PC-3 (cell line): ENCODE measurements at regions not wholly inside any gene's neighbourhood (a gene's known extent, or its start where the extent isn't known, plus 50 kb on each side); places are given as distances from the start of the nearest gene placed in this dataset.

ENCODE experiments used
- ATAC-seq: fragments of 200-7000 bp; cut with Tn5 transposase; 2 replicates; pipeline ENCODE4 v1.9.1; 2020; ENCODE audit warnings: mild to moderate bottlenecking, moderate library complexity
- BruUV-seq: library from RNA; stranded (reverse); fragments of 400-500 nt; replicated peaks from 2 replicates; lab custom pipeline; 2021; lab: Mats Ljungman, UMichigan
- CTCF ChIA-PET: fragments of 300-600 bp; sonication (Branson Sonifier 250); formaldehyde crosslinking; loops from one replicate; lab custom pipeline; 2022; ENCODE audit warnings: antibody characterized with exemption; lab: Charles Lee
- POLR2A ChIA-PET: fragments of 300-600 bp; sonication (Branson Sonifier 250); formaldehyde crosslinking; loops from one replicate; lab custom pipeline; 2022; ENCODE audit warnings: antibody characterized with exemption; ENCODE audit not compliant: unreplicated experiment; lab: Charles Lee
- DNase-seq: peaks from one replicate; pipeline ENCODE4 v3.0.0-alpha.2; 2015
- H2AFZ ChIP-seq: fragments of 300-600 bp; sonication (generic); 2 replicates; pipeline ENCODE4 v1.6.0; 2016; ENCODE audit warnings: antibody characterized with exemption, low read length
- H3F3A ChIP-seq: fragments of 300-600 bp; sonication (generic); one replicate; pipeline ENCODE4 v1.6.0; 2017; ENCODE audit warnings: antibody characterized with exemption, low read length, control low read depth, mild to moderate bottlenecking; ENCODE audit not compliant: unreplicated experiment
- H3K27ac ChIP-seq: fragments of 300-600 bp; sonication (generic); 2 replicates; pipeline ENCODE4 v1.5.1; 2016; ENCODE audit warnings: mild to moderate bottlenecking, low read length
- H3K27me3 ChIP-seq: fragments of 300-600 bp; sonication (generic); 2 replicates; pipeline ENCODE4 v1.6.1; 2016; ENCODE audit warnings: low read length, mixed read lengths
- H3K36me3 ChIP-seq: fragments of 300-600 bp; sonication (generic); 2 replicates; pipeline ENCODE4 v1.6.1; 2016; ENCODE audit warnings: low read depth, mixed run types, low read length, mixed read lengths
- H3K4me1 ChIP-seq: fragments of 300-600 bp; sonication (generic); 2 replicates; pipeline ENCODE4 v1.5.1; 2016; ENCODE audit warnings: low read length; ENCODE audit not compliant: insufficient read depth
- H3K4me2 ChIP-seq: fragments of 300-600 bp; sonication (generic); 2 replicates; pipeline ENCODE4 v1.6.0; 2016; ENCODE audit warnings: low read length
- H3K4me3 ChIP-seq: fragments of 300-600 bp; sonication (generic); 2 replicates; pipeline ENCODE4 v1.5.1; 2016; ENCODE audit warnings: mild to moderate bottlenecking, low read length, mixed read lengths
- H3K79me2 ChIP-seq: fragments of 300-600 bp; sonication (generic); 2 replicates; pipeline ENCODE4 v1.6.1; 2017; ENCODE audit warnings: low read length, mixed read lengths
- H3K9ac ChIP-seq: fragments of 300-600 bp; sonication (generic); 2 replicates; pipeline ENCODE4 v1.6.0; 2016; ENCODE audit warnings: mild to moderate bottlenecking, low read length
- H3K9me2 ChIP-seq: fragments of 300-600 bp; sonication (generic); replicated peaks from 2 replicates; pipeline ENCODE4 v1.6.1; 2016; ENCODE audit warnings: mixed run types, low read length, mixed read lengths
- H3K9me3 ChIP-seq: fragments of 300-600 bp; sonication (generic); 2 replicates; pipeline ENCODE4 v1.6.1; 2016; ENCODE audit warnings: low read length, mixed read lengths
- H4K20me1 ChIP-seq: fragments of 300-600 bp; sonication (generic); 2 replicates; pipeline ENCODE4 v1.6.1; 2016; ENCODE audit warnings: low read length, mixed read lengths
- EZH2 ChIP-seq: fragments of 300-600 bp; sonication (generic); IDR thresholded peaks from one replicate; pipeline ENCODE4 v1.6.1; 2017; ENCODE audit warnings: antibody characterized with exemption, mild to moderate bottlenecking, low read length; ENCODE audit not compliant: unreplicated experiment
- EZH2phosphoT487 ChIP-seq: fragments of 300-600 bp; sonication (generic); IDR thresholded peaks from 2 replicates; pipeline ENCODE4 v1.6.1; 2018; ENCODE audit warnings: mild to moderate bottlenecking, antibody characterized with exemption, low read length, borderline replicate concordance
- intact Hi-C: fragments of 100-400 bp; cut with micrococcal nuclease; formaldehyde crosslinking; loops from 2 replicates; pipeline ENCODE4 v1.9.0; 2023
- TF ChIP-seq, protein P1 (sequence below): fragments of 300-600 bp; sonication (generic); conservative IDR thresholded peaks from 2 replicates; pipeline ENCODE4 v1.5.1; 2017; ENCODE audit warnings: antibody characterized with exemption, low read depth, mild to moderate bottlenecking, low read length

DNA sequence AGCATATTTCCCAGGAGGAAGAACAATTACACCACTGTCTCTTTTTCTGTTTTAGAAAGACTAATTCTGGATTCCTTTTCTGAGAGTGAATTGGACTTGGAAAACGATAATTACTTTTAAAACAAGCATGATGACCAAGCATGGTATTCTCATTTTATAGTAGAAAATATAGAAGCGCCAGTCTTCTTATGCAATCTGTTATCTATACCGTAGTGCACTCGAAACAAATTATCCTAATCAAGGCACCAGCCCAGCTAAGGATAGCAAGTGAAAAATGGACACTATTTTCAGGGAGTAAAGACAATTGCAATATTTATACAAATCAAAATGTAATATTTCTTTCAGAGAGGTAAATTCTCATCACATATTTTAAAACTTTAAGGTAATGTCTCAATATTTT is 892.1 kb upstream of the POU3F3 start:
- ChIA-PET CTCF (no interaction called here), POLR2A (no interaction called here)
- ATAC-seq (no peak), DNase-seq (no peak)
- intact Hi-C loops = no loop called here
- Histone ChIP-seq H3K9ac (no peak overlapping the region), H3K27me3 (peaks cover 18% of the 10 kb centered on the region; the same call in 1 of the 2 replicates), H3K79me2 (no peaks in the 10 kb centered on the region), H3K9me2 (no peaks in the 10 kb centered on the region), H2AFZ (no peak overlapping the region), H3K4me3 (no peak overlapping the region), H3K9me3 (no peaks in the 10 kb centered on the region), H3K4me1 (no peaks in the 10 kb centered on the region), H3F3A (no peaks in the 10 kb centered on the region), H3K4me2 (no peak overlapping the region), H3K27ac (no peak overlapping the region), H3K36me3 (no peaks in the 10 kb centered on the region), H4K20me1 (no peaks in the 10 kb centered on the region)
- TF ChIP-seq EZH2phosphoT487 = no peak
- no peak for TF ChIP-seq EZH2
- TF ChIP-seq, protein P1, sequence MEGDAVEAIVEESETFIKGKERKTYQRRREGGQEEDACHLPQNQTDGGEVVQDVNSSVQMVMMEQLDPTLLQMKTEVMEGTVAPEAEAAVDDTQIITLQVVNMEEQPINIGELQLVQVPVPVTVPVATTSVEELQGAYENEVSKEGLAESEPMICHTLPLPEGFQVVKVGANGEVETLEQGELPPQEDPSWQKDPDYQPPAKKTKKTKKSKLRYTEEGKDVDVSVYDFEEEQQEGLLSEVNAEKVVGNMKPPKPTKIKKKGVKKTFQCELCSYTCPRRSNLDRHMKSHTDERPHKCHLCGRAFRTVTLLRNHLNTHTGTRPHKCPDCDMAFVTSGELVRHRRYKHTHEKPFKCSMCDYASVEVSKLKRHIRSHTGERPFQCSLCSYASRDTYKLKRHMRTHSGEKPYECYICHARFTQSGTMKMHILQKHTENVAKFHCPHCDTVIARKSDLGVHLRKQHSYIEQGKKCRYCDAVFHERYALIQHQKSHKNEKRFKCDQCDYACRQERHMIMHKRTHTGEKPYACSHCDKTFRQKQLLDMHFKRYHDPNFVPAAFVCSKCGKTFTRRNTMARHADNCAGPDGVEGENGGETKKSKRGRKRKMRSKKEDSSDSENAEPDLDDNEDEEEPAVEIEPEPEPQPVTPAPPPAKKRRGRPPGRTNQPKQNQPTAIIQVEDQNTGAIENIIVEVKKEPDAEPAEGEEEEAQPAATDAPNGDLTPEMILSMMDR = no peak
- BruUV-seq = no TSS peak

DNA sequence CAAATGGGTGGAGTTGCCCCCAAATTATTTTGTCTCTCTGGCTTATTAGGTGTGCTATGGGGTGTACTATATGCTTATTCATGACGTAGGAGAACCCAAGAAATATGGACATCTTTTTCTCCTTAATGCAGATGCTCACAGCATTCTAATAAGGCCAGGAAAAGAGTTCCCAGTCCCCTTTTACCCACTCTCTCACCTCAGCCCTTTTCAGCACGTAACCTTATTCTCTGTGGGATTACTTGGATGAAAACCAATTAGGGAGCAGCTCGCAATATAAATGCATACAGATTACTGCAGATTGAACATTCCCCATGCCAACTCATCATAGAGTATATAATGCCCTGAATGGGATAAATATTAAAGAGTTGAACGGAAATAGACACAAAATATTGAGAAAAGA is 891.2 kb upstream of the POU3F3 start:
- ATAC-seq = no peak
- Histone ChIP-seq H4K20me1 (no peaks in the 10 kb centered on the region), H2AFZ (no peak overlapping the region), H3K9me2 (no peaks in the 10 kb centered on the region), H3K9me3 (no peaks in the 10 kb centered on the region), H3K79me2 (no peaks in the 10 kb centered on the region), H3F3A (no peaks in the 10 kb centered on the region), H3K4me1 (no peaks in the 10 kb centered on the region), H3K36me3 (no peaks in the 10 kb centered on the region), H3K4me2 (no peak overlapping the region), H3K4me3 (no peak overlapping the region), H3K27ac (no peak overlapping the region), H3K9ac (no peak overlapping the region), H3K27me3 (peaks cover 16% of the 10 kb centered on the region; the same call in 1 of the 2 replicates)
- DNase-seq = no peak
- no TSS peak for BruUV-seq
- intact Hi-C loops = no loop called here
- CTCF ChIA-PET = no interaction called here
- no peak for TF ChIP-seq EZH2
- TF ChIP-seq, protein P1 = no peak
- TF ChIP-seq EZH2phosphoT487 = no peak
- POLR2A ChIA-PET = no interaction called here

DNA sequence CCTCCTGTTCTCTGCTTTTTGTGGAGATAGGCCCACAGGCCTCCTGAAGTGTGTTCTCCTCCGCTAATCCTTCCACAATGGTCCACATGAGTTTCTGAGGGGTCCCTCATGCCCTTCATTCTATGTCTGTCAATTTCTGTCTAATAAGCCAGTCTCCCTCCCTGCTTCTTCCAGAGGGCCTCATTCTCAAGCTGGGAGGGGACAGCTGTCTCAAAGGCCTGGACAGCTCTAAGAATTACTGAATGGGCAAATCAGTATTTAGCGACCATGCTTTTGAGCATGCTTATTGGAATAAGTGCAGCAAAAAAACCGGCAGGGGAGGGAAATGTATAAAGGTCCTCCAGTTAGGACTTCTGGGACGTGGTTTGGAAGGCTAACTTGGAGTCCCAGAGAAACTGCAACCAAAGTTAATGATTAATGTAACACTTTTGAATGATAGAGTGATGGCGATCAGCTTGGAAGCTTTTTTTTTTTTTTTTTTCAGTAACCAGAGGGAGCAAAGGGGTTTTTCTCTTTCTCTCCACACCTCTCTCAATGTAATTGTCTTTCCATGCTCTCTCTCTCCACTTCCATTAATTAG is 890.7 kb upstream of the POU3F3 start:
- no peaks in the 10 kb centered on the region for H3F3A ChIP-seq
- H3K9me3 ChIP-seq = no peaks in the 10 kb centered on the region
- ATAC-seq (no peak), DNase-seq (no peak)
- ChIA-PET CTCF (no interaction called here), POLR2A (no interaction called here)
- no peaks in the 10 kb centered on the region for H3K4me1 ChIP-seq
- H4K20me1 ChIP-seq = no peaks in the 10 kb centered on the region
- TF ChIP-seq, protein P1 = no peak
- no peak overlapping the region for H2AFZ ChIP-seq
- no peak overlapping the region for H3K27ac ChIP-seq
- no TSS peak for BruUV-seq
- no peak overlapping the region for H3K4me3 ChIP-seq
- H3K27me3 ChIP-seq = peaks cover 16% of the 10 kb centered on the region; the same call in 1 of the 2 replicates
- H3K9me2 ChIP-seq = no peaks in the 10 kb centered on the region
- H3K79me2 ChIP-seq = no peaks in the 10 kb centered on the region
- H3K4me2 ChIP-seq = no peak overlapping the region
- intact Hi-C loops = no loop called here
- H3K36me3 ChIP-seq = no peaks in the 10 kb centered on the region
- H3K9ac ChIP-seq = no peak overlapping the region
